IMR-90 (cell line): ENCODE measurements at regions not wholly inside any gene's neighbourhood (a gene's known extent, or its start where the extent isn't known, plus 50 kb on each side); places are given as distances from the start of the nearest gene placed in this dataset.

ENCODE experiments used
- ATAC-seq: fragments of 200-7000 bp; cut with Tn5 transposase; 2 replicates; pipeline ENCODE4 v1.9.1; 2020; ENCODE audit warnings: low read depth, mild to moderate bottlenecking, moderate library complexity
- BruUV-seq: library from RNA; stranded (reverse); fragments of 400-500 nt; replicated peaks from 2 replicates; lab custom pipeline; 2021; lab: Mats Ljungman, UMichigan
- CTCF ChIA-PET: fragments of 300-600 bp; formaldehyde crosslinking; extraction: SDS; loops from one replicate; lab custom pipeline; 2021; ENCODE audit warnings: antibody characterized with exemption; lab: Yijun Ruan, JAX
- POLR2A ChIA-PET: fragments of 300-600 bp; sonication (Branson Sonifier 250); formaldehyde crosslinking; loops from one replicate; lab custom pipeline; 2022; ENCODE audit warnings: antibody characterized with exemption; ENCODE audit not compliant: unreplicated experiment; lab: Charles Lee
- DNase-seq: peaks from one replicate; pipeline ENCODE4 v3.0.0; 2013
- H2AFZ ChIP-seq: replicated peaks from 2 replicates; pipeline ENCODE3; 2013; ENCODE audit warnings: low read length, mild to moderate bottlenecking; ENCODE audit not compliant: poor library complexity
- H2AK5ac ChIP-seq: 2 replicates; pipeline ENCODE4 v1.6.1; 2013; ENCODE audit warnings: low read depth, low read length, inconsistent platforms
- H2AK9ac ChIP-seq: replicated peaks from 2 replicates; pipeline ENCODE3; 2013; ENCODE audit warnings: mild to moderate bottlenecking, low read depth, low read length, moderate library complexity; ENCODE audit not compliant: poor library complexity
- H2BK120ac ChIP-seq: 2 replicates; pipeline ENCODE4 v1.6.1; 2013; ENCODE audit warnings: low read depth, low read length, inconsistent platforms
- H2BK15ac ChIP-seq: 3 replicates; pipeline ENCODE4 v1.6.1; 2013; ENCODE audit warnings: low read depth, low read length, inconsistent platforms
- H2BK20ac ChIP-seq: 2 replicates; pipeline ENCODE4 v1.6.1; 2013; ENCODE audit warnings: low read depth, mild to moderate bottlenecking, inconsistent platforms, low read length, moderate library complexity
- H2BK5ac ChIP-seq: 2 replicates; pipeline ENCODE4 v1.6.1; 2013; ENCODE audit warnings: mild to moderate bottlenecking, low read depth, low read length, inconsistent platforms; ENCODE audit not compliant: poor library complexity, severe bottlenecking
- H3K14ac ChIP-seq: replicated peaks from 2 replicates; pipeline ENCODE4 v1.6.1; 2013; ENCODE audit warnings: low read depth, low read length, inconsistent platforms
- H3K18ac ChIP-seq: 2 replicates; pipeline ENCODE4 v1.6.1; 2013; ENCODE audit warnings: low read depth, low read length, control low read depth
- H3K23ac ChIP-seq: 2 replicates; pipeline ENCODE4 v1.6.1; 2013; ENCODE audit warnings: low read depth, low read length, inconsistent platforms
- H3K27ac ChIP-seq: 2 replicates; pipeline ENCODE4 v1.5.1; 2013; ENCODE audit warnings: mild to moderate bottlenecking, control low read depth, low read length; ENCODE audit not compliant: insufficient read depth
- H3K27me3 ChIP-seq: 2 replicates; pipeline ENCODE4 v1.6.1; 2013; ENCODE audit warnings: low read length; ENCODE audit not compliant: control insufficient read depth, insufficient read depth
- H3K36me3 ChIP-seq: 2 replicates; pipeline ENCODE4 v1.6.1; 2013; ENCODE audit warnings: low read length, mixed read lengths; ENCODE audit not compliant: control insufficient read depth, insufficient read depth
- H3K4ac ChIP-seq: 2 replicates; pipeline ENCODE4 v1.6.1; 2013; ENCODE audit warnings: low read depth, low read length, inconsistent platforms
- H3K4me1 ChIP-seq: 2 replicates; pipeline ENCODE4 v1.6.1; 2013; ENCODE audit warnings: low read length, mixed read lengths; ENCODE audit not compliant: control insufficient read depth, insufficient read depth
- H3K4me2 ChIP-seq: 2 replicates; pipeline ENCODE4 v1.6.1; 2013; ENCODE audit warnings: low read depth, mild to moderate bottlenecking, control low read depth, low read length, moderate library complexity
- H3K4me3 ChIP-seq: 2 replicates; pipeline ENCODE4 v1.5.1; 2013; ENCODE audit warnings: low read depth, mild to moderate bottlenecking, control low read depth, low read length, moderate library complexity; ENCODE audit not compliant: insufficient read depth
- H3K56ac ChIP-seq: 2 replicates; pipeline ENCODE4 v1.6.1; 2013; ENCODE audit warnings: low read length, inconsistent platforms; ENCODE audit not compliant: insufficient read depth; ENCODE audit errors: extremely low read depth
- H3K79me1 ChIP-seq, 2 experiments: 2 replicates each; pipeline ENCODE4 v1.6.1; 2013; ENCODE audit warnings: low read length in 2 of 2, inconsistent platforms in 1 of 2, low read depth in 1 of 2
- H3K9ac ChIP-seq: 2 replicates; pipeline ENCODE4 v1.6.1; 2013; ENCODE audit warnings: low read depth, low read length, control low read depth
- H3K9me1 ChIP-seq: 2 replicates; pipeline ENCODE4 v1.6.1; 2013; ENCODE audit warnings: low read length, inconsistent platforms; ENCODE audit not compliant: insufficient read depth
- H3K9me3 ChIP-seq: 2 replicates; pipeline ENCODE4 v1.6.1; 2013; ENCODE audit warnings: low read length; ENCODE audit not compliant: control insufficient read depth, insufficient read depth
- H4K20me1 ChIP-seq: 2 replicates; pipeline ENCODE4 v1.6.1; 2013; ENCODE audit warnings: low read length, inconsistent platforms; ENCODE audit not compliant: insufficient read depth
- H4K5ac ChIP-seq: 2 replicates; pipeline ENCODE4 v1.6.1; 2013; ENCODE audit warnings: mild to moderate bottlenecking, low read depth, low read length, control low read depth
- H4K8ac ChIP-seq, 2 experiments: 2 replicates each; pipeline ENCODE4 v1.6.1; 2013; ENCODE audit warnings: low read depth in 2 of 2, low read length in 2 of 2, control low read depth in 1 of 2, inconsistent platforms in 1 of 2
- H4K91ac ChIP-seq: 2 replicates; pipeline ENCODE4 v1.6.1; 2013; ENCODE audit warnings: low read depth, low read length, inconsistent platforms; ENCODE audit not compliant: insufficient read depth
- CEBPB ChIP-seq: IDR thresholded peaks from 2 replicates; pipeline ENCODE4 v1.6.1; 2012; ENCODE audit warnings: low read depth, low read length, improper control_type of control experiment
- CHD1 ChIP-seq: IDR thresholded peaks from 2 replicates; pipeline ENCODE4 v1.6.1; 2012; ENCODE audit warnings: low read depth, low read length, improper control_type of control experiment
- CTCF ChIP-seq: conservative IDR thresholded peaks from 2 replicates; pipeline ENCODE4 v1.5.1; 2012; ENCODE audit warnings: mild to moderate bottlenecking, low read depth, low read length, improper control_type of control experiment
- ELK1 ChIP-seq: fragments of 150-350 bp; IDR thresholded peaks from 2 replicates; pipeline ENCODE4 v1.6.1; 2016; ENCODE audit warnings: low read depth, mild to moderate bottlenecking, low read length, moderate library complexity, borderline replicate concordance
- FOS ChIP-seq: fragments of 150-350 bp; IDR thresholded peaks from 2 replicates; pipeline ENCODE4 v1.6.1; 2016; ENCODE audit warnings: low read depth, low read length
- MAFK ChIP-seq: IDR thresholded peaks from 2 replicates; pipeline ENCODE4 v1.6.1; 2012; ENCODE audit warnings: low read depth, low read length, improper control_type of control experiment
- MAZ ChIP-seq: IDR thresholded peaks from 2 replicates; pipeline ENCODE4 v1.6.1; 2012; ENCODE audit warnings: low read depth, mild to moderate bottlenecking, low read length, improper control_type of control experiment, moderate library complexity, borderline replicate concordance
- MXI1 ChIP-seq: IDR thresholded peaks from 2 replicates; pipeline ENCODE4 v1.6.1; 2012; ENCODE audit warnings: low read depth, mild to moderate bottlenecking, low read length, moderate library complexity, borderline replicate concordance
- POLR2A ChIP-seq: IDR thresholded peaks from 2 replicates; pipeline ENCODE4 v1.6.1; 2012; ENCODE audit warnings: mild to moderate bottlenecking, low read depth, low read length
- RAD21 ChIP-seq: IDR thresholded peaks from 2 replicates; pipeline ENCODE4 v1.6.1; 2012; ENCODE audit warnings: low read length, improper control_type of control experiment
- RCOR1 ChIP-seq: IDR thresholded peaks from 2 replicates; pipeline ENCODE4 v1.6.1; 2012; ENCODE audit warnings: mild to moderate bottlenecking, low read length, improper control_type of control experiment; ENCODE audit not compliant: insufficient replicate concordance
- RFX5 ChIP-seq: IDR thresholded peaks from 2 replicates; pipeline ENCODE4 v1.8.0; 2012; ENCODE audit warnings: low read depth, mild to moderate bottlenecking, low read length, moderate library complexity
- SMC3 ChIP-seq: fragments of 150-350 bp; IDR thresholded peaks from 2 replicates; pipeline ENCODE4 v1.6.1; 2016; ENCODE audit warnings: low read depth, mild to moderate bottlenecking, antibody characterized with exemption, low read length, moderate library complexity
- USF2 ChIP-seq: fragments of 150-350 bp; IDR thresholded peaks from 2 replicates; pipeline ENCODE4 v1.6.1; 2017; ENCODE audit warnings: mild to moderate bottlenecking, antibody characterized with exemption, low read length, low read depth
- WGBS, 2 experiments: methylation state at CpG; one replicate each; pipeline versions ENCODE4 v1.1.5 to v1.1.7; 2013; ENCODE audit warnings: missing lambda C conversion rate in 2 of 2; ENCODE audit not compliant: insufficient read length in 1 of 2; ENCODE audit errors: extremely low coverage in 2 of 2; 5-methylcytosine and 5-hydroxymethylcytosine counted together
- dilution Hi-C: fragments of 300-500 bp; cut with HindIII; formaldehyde crosslinking; loops from one replicate; pipeline ENCODE4 v1.14.3; 2018; ENCODE audit warnings: low sequenced_read_pairs; ENCODE audit not compliant: unreplicated experiment
- in situ Hi-C: fragments of 300-500 bp; cut with MboI; formaldehyde crosslinking; loops from 3 replicates; pipeline ENCODE4 v1.14.3; 2019; ENCODE audit warnings: low sequenced_read_pairs, inconsistent platforms, mixed read lengths
- intact Hi-C: fragments of 100-400 bp; cut with micrococcal nuclease; formaldehyde crosslinking; loops from 2 replicates; pipeline ENCODE4 v1.10.0; 2022

- TF ChIP-seq RAD21 (no peak), RFX5 (no peak), MAFK (no peak), MXI1 (no peak), POLR2A (no peak), RCOR1 (no peak), FOS (no peak), CTCF (no peak), MAZ (no peak), ELK1 (no peak), USF2 (no peak), CHD1 (no peak), SMC3 (no peak), CEBPB (no peak)
- dilution Hi-C loops: no loop called here
- Histone ChIP-seq H2AFZ (no peak overlapping the region), H3K4me2 (no peak overlapping the region), H4K5ac (no peak overlapping the region), H3K27me3 (no peaks in the 10 kb centered on the region; the same call in 1 of the 2 replicates), H3K14ac (no peak overlapping the region), H3K27ac (no peak overlapping the region), H4K20me1 (no peaks in the 10 kb centered on the region), H3K18ac (no peak overlapping the region), H4K8ac (no peak overlapping the region), H3K9ac (no peak overlapping the region), H3K4me3 (no peak overlapping the region), H2BK20ac (no peak overlapping the region), H2AK5ac (no peak overlapping the region), H2BK5ac (no peak overlapping the region), H3K4me1 (no peaks in the 10 kb centered on the region), H3K23ac (no peak overlapping the region), H4K91ac (no peak overlapping the region), H3K36me3 (no peaks in the 10 kb centered on the region), H3K79me1 (no peaks in the 10 kb centered on the region), H3K56ac (no peak overlapping the region), H2BK15ac (no peak overlapping the region), H2AK9ac (no peak overlapping the region), H3K9me3 (no peaks in the 10 kb centered on the region), H2BK120ac (no peak overlapping the region), H3K4ac (no peak overlapping the region), H3K9me1 (no peaks in the 10 kb centered on the region)
- no TSS peak for BruUV-seq
- no CpG with 5 or more reads among the region's 4 CpGs for whole genome bisulfite sequencing, 2 experiments
- CTCF ChIA-PET: no interaction called here
- no peak for DNase-seq
- no peak for ATAC-seq
- POLR2A ChIA-PET: no interaction called here
- in situ Hi-C loops: no loop called here
- intact Hi-C loops: no loop called here
These were observed 70.2 kb upstream of the TEX51 start for GRCh38 chr2:126828491-126828890.
